Activated CD4-positive, CD25-positive, alpha-beta regulatory T cell (primary cell): ENCODE measurements at regions not wholly inside any gene's neighbourhood (a gene's known extent, or its start where the extent isn't known, plus 50 kb on each side); places are given as distances from the start of the nearest gene placed in this dataset.
"Not testable (repeated sequence)": the region's sequence is repeated elsewhere in the genome, so short reads cannot be mapped to it uniquely, and the experiment has no call there.

Source experiments
- DNase-seq, 4 experiments: peaks; one replicate each; lab custom pipeline; 2025; lab: John Stamatoyannopoulos, UW

DNA sequence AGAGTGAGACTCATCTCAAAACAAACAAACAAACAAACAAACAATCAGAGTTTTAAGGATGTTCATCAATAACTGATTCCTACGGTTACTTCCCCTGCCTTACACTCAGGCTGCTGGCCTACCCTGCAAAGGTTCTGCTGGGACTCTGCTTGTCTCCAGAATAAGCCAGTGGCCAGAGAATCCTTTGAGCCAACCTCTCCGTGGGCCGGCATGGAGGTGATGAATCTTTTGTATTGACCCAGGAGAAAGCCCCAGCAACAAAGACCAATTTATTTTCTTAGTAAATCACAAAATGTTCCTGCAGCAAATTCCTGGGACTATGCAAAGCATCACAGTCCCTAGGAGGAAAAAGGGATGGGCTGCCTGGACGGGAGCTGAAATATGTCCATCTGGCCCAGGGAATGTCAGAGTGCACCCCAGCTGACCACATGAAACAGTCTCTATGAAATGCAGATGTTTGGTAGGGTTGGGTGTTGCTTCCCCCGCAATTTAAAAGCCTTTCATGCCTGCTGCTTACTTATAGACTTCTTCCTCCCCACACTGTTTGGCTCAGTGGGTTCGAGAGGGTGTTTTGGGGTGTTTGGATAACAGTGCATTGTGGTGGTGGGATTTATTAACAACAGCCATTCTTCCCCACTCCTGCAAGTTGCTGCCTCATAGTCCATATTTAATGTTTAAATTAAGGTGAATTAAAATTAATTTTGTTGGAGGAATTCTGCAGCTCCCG lies 185.9 kb upstream of the IRF2BP2 start:
- not testable (repeated sequence) for DNase-seq

DNA sequence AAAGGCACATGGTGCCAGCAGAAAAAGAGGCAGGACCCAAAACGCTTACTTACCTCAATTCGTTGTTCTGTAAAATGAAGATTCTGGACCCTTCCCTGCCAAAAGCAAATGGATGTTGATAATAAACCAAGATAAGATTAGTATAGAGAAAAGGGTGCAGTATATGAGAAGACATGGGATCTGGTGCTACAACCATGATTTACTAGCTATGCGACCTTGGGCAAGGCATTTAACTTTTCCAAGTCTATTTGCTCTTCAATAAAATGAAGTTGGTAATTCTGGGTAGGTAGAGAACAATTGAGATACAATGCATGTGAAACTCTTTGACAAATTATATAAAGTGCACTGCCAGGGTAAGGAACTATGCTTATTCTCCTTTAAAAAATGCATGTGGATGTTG lies 185.0 kb upstream of the IRF2BP2 start:
- DNase-seq: not testable (repeated sequence)

- not testable (repeated sequence) for DNase-seq
Observed at GRCh38 chr1:234794452-234794851, 184.5 kb upstream of the IRF2BP2 start.

GRCh38 chr1:234793924-234794323 lies 183.9 kb upstream of the IRF2BP2 start:
- not testable (repeated sequence) for DNase-seq

- not testable (repeated sequence) for DNase-seq
Observed at GRCh38 chr1:234792221-234792864, 182.4 kb upstream of the IRF2BP2 start.

- not testable (repeated sequence) for DNase-seq
Observed at GRCh38 chr1:234791615-234792014, 181.6 kb upstream of the IRF2BP2 start.

DNA sequence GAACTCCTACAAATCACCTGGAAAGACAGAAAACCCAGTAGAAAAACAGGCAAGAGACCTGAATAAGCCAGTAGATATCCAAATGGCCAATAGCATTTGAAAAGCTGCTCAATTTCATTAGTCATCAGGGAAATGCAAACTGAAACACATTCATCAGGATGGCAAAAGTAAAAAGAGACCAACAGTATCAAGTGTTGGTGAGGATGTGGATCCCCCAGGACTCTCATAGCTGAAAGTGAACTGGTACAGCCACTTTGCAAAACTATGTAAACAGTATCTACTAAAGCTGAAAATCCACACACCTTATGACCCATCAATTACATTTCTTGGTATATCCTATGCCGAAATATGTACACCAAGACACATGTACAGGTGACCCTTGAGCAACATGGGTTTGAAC lies 180.4 kb upstream of the IRF2BP2 start:
- DNase-seq: not testable (repeated sequence)

- not testable (repeated sequence) for DNase-seq
Observed at GRCh38 chr1:234787011-234787584, 177.1 kb upstream of the IRF2BP2 start.

DNA sequence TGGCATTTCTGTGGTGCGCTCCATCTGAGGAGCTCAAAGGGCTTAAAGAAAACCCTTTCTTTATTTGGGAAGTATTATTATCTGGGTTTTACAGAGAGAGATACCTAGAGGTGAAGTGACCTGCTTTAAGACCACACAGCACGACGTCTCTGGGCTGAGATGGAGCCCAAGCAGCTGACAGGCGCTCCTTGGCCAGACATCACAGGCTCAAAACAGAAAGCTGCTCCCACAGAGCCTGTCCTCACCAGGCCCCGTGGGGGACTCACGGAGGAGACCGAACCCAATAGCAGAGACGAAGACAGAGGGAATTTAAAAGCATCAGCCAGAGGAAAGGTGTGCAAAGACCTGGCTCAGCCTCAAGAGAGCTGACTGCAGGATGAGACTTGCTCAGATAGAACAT lies 175.9 kb upstream of the IRF2BP2 start:
- not testable (repeated sequence) for DNase-seq

DNA sequence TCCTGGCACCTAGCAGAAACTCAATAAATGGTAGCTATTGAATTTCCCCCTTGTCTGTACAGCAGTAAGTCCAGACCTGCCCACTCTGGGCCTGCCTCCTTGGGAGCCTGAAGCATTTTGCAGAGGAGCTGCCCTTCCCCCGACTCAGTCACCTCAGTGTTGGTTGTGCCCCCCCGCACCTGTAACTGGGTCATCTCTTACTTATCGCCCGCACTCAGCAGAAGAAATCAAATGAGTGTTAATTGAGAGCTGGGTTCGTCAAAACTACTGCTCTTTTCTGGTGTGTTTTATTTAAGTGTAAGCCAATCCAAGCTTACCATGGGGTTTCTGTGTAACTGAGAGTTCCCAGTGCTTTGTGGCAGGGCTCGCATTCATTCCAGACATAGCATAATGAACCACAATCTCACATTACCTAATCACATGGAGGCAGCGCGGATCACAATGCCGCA lies 175.5 kb upstream of the IRF2BP2 start:
- not testable (repeated sequence) for DNase-seq

- not testable (repeated sequence) for DNase-seq
Observed at GRCh38 chr1:234784108-234784507, 174.1 kb upstream of the IRF2BP2 start.

GRCh38 chr1:234782791-234783190 lies 172.8 kb upstream of the IRF2BP2 start:
- no peak for DNase-seq

- DNase-seq: no peak
Observed at GRCh38 chr1:234782105-234782751, 172.2 kb upstream of the IRF2BP2 start.

DNA sequence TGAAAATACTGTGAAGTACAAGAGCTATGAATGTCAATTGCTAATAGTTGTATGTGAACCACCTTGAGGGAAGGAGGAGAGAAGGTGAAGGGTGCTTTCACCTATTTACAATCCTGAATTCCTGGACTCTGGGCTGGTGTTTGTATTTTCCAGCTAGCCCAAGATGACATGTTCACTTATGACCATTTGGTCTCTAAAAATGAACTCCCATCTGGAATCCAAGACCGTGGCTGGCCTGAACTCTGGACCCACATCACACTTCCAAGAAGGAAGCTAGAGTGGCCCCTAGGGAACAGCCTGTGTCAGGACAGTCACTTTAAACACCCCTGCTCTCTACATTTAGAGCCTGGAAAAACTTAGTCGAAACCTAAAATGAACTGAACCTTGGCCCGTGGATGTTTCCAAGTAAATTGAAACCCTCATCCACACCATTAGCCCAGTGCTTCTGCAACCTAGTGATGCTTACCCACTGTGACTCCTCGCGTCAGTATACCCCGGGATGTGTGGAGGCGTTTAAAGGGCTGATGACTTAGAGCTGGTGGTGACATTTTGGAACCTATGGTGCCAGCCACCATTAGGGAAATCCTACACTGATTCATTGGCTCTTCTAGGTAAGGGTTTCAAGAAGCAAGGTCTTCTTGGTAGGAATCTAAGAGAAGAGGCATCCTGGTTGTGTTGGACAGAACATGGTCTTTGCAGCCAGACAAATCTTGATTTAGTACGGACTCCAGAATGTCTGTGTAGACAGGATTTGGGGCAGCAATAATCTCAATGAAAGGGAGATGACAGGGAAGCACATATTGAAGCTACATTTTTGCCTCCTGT lies 171.5 kb upstream of the IRF2BP2 start:
- DNase-seq: no peak

DNA sequence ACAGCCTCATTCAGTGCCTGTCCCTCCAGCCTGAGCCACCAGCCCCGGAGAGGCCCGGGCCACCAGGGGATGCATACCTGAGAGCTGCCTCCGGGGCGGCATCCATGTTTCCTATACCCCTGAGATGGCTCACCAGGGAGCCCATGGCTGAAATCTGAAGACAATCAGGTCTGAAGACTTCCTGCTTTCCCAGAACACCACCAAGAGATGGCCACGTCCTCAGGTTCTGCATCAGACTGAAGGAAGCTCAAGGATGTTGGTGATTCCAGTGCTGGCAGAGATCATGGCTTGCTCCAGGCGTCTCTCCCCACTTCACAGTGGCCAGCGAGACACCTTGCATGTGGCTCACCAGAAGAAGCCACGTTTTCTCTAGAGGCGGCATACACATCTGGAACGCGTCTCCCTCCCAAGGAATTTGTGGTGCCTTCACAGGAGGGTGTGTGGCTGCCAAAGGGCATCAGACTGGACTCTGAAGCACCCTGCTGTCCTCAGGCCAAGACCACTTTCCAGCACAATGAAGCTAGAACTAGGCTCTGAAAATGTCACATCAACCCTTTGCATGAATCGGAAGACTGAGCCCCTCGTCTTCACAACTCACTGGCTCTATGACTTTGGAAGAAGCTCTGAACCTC lies 170.7 kb upstream of the IRF2BP2 start:
- DNase-seq: no peak

DNA sequence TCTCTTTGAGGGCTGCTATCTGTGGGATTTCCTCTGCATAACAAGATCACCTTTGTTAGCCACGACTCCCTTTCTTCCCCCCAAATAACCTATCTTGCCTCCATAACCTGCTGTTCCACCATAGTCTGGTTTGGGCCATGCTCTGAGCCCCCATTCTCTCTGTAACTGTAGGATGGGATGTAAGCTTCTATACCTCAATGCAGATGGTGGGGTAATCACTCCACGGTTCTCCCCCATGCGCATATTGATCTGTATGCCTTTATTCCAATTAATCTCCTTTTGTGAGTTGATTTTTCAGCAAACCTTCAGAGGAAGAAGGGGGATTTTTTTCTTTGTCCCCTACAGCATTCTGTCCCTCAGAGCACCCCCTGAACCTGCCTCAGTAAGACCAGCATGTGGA lies 170.1 kb upstream of the IRF2BP2 start:
- no peak for DNase-seq

DNA sequence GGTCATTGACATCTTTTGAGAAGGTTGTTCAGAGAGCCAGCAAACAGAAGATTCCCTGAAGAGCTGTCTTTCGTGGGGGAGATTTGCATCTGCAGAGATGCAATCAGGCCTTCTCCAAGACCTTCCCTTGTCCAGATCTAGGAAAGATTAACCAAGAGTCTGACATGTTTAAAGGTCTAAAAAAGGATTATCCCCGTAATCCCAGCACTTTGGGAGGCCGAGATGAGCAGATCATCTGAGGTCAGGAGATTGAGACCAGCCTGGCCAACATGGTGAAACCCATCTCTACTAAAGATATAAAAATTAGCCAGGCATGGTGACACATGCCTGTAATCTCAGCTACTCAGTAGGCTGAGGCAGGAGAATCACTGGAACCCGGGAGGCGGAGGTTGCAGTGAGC lies 169.6 kb upstream of the IRF2BP2 start:
- DNase-seq: not testable (repeated sequence)

DNA sequence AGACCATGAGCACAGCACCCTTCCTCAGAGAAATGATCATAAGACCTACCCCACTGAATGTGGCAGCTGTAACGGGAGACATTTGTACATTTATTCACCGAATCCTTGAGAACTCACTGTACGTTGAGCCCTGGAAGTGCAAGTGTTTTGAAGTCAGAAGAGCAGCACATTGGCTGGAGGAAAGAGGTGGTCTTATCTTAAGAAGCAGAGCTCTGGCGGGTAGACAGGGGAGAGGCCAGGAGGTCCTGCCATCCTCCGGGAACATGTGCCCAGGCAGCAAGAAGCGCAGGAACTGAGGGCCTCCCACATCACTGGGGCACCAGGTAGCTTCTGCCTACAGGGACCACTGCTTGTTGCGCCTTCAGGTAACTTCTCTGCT lies 169.2 kb upstream of the IRF2BP2 start:
- DNase-seq: no peak

GRCh38 chr1:234778221-234779159 lies 168.5 kb upstream of the IRF2BP2 start:
- DNase-seq: no peak

DNA sequence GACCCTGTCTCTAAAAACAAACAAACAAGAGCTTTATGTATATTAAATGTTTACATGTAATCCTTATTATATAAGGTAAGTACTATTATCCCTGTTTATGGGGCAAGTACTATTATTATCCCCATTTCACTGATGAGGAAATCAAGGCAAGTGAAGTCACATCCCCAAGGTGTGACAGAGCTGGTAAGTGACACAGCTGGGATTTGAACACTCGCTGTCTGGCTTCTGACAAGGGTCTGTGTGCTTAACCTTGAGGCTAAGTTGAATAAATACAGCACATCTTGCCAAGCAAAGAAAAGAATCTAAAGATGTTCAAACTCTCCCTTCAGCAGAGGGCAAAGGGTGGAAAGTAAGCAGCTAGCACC lies 167.9 kb upstream of the IRF2BP2 start:
- DNase-seq: no peak
